ENCODE measurements at regions not wholly inside any gene's neighbourhood (a gene's known extent, or its start where the extent isn't known, plus 50 kb on each side); places are given as distances from the start of the nearest gene placed in this dataset.

GRCh38 chr1:219682788-219683187 lies 69.9 kb upstream of the ZC3H11B start:
- TF ChIP-seq, protein P1, sequence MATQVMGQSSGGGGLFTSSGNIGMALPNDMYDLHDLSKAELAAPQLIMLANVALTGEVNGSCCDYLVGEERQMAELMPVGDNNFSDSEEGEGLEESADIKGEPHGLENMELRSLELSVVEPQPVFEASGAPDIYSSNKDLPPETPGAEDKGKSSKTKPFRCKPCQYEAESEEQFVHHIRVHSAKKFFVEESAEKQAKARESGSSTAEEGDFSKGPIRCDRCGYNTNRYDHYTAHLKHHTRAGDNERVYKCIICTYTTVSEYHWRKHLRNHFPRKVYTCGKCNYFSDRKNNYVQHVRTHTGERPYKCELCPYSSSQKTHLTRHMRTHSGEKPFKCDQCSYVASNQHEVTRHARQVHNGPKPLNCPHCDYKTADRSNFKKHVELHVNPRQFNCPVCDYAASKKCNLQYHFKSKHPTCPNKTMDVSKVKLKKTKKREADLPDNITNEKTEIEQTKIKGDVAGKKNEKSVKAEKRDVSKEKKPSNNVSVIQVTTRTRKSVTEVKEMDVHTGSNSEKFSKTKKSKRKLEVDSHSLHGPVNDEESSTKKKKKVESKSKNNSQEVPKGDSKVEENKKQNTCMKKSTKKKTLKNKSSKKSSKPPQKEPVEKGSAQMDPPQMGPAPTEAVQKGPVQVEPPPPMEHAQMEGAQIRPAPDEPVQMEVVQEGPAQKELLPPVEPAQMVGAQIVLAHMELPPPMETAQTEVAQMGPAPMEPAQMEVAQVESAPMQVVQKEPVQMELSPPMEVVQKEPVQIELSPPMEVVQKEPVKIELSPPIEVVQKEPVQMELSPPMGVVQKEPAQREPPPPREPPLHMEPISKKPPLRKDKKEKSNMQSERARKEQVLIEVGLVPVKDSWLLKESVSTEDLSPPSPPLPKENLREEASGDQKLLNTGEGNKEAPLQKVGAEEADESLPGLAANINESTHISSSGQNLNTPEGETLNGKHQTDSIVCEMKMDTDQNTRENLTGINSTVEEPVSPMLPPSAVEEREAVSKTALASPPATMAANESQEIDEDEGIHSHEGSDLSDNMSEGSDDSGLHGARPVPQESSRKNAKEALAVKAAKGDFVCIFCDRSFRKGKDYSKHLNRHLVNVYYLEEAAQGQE (IDR thresholded peaks at IDR 0.05; ENCODE audit: low read depth, low read length): no peak
- TF ChIP-seq, protein P2, sequence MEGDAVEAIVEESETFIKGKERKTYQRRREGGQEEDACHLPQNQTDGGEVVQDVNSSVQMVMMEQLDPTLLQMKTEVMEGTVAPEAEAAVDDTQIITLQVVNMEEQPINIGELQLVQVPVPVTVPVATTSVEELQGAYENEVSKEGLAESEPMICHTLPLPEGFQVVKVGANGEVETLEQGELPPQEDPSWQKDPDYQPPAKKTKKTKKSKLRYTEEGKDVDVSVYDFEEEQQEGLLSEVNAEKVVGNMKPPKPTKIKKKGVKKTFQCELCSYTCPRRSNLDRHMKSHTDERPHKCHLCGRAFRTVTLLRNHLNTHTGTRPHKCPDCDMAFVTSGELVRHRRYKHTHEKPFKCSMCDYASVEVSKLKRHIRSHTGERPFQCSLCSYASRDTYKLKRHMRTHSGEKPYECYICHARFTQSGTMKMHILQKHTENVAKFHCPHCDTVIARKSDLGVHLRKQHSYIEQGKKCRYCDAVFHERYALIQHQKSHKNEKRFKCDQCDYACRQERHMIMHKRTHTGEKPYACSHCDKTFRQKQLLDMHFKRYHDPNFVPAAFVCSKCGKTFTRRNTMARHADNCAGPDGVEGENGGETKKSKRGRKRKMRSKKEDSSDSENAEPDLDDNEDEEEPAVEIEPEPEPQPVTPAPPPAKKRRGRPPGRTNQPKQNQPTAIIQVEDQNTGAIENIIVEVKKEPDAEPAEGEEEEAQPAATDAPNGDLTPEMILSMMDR (IDR thresholded peaks at IDR 0.05): no peak
- TF ChIP-seq POLR2AphosphoS5 (IDR thresholded peaks at IDR 0.05; ENCODE audit: low read depth, low read length) (no peak), EZH2phosphoT487 (IDR thresholded peaks at IDR 0.05; ENCODE audit: borderline replicate concordance, low read depth) (no peak), RFX5 (IDR thresholded peaks at IDR 0.05; ENCODE audit: low read length) (no peak), TAF1 (IDR thresholded peaks at IDR 0.05; ENCODE audit: borderline replicate concordance, low read depth, low read length) (no peak), NRF1 (IDR thresholded peaks at IDR 0.05; ENCODE audit: low read depth, low read length) (no peak), YY1 (IDR thresholded peaks at IDR 0.05; ENCODE audit: low read depth) (no peak), NFIC (IDR thresholded peaks at IDR 0.05; ENCODE audit: borderline replicate concordance) (no peak), GATA2 (CRISPR knock-in tag; IDR thresholded peaks at IDR 0.05) (no peak), RXRA (IDR thresholded peaks at IDR 0.05; ENCODE audit: borderline replicate concordance, low read depth) (no peak)

Measured in SK-N-SH (cell line).